NCI-H2029 treated with DMSO at 0.1 percent for 48 hours (cell line): ENCODE measurements at regions not wholly inside any gene's neighbourhood (a gene's known extent, or its start where the extent isn't known, plus 50 kb on each side); places are given as distances from the start of the nearest gene placed in this dataset.
A peak's percentile ranks its signal among the peaks of the same experiment; 100 is the strongest.

ENCODE experiments used
- DNase-seq: peaks from one replicate; lab custom pipeline; 2025; lab: John Stamatoyannopoulos, UW

- DNase-seq = peak; percentile 7
Measured at GRCh38 chr2:6526093-6526824, 339.4 kb downstream of the CMPK2 start.

GRCh38 chr2:6531304-6531703 lies 334.4 kb downstream of the CMPK2 start:
- DNase-seq = no peak

- no peak for DNase-seq
Measured at GRCh38 chr2:6535572-6535971, 330.1 kb downstream of the CMPK2 start.

GRCh38 chr2:6538607-6539006 lies 327.1 kb downstream of the CMPK2 start:
- no peak for DNase-seq

- no peak for DNase-seq
Measured at GRCh38 chr2:6545336-6545735, 320.4 kb downstream of the CMPK2 start.

GRCh38 chr2:6545795-6546194 lies 319.9 kb downstream of the CMPK2 start:
- no peak for DNase-seq

GRCh38 chr2:6554466-6554865 lies 311.2 kb downstream of the CMPK2 start:
- DNase-seq = no peak

- no peak for DNase-seq
Measured at GRCh38 chr2:6556755-6557154, 309.0 kb downstream of the CMPK2 start.

GRCh38 chr2:6557737-6558136 lies 308.0 kb downstream of the CMPK2 start:
- DNase-seq = no peak

GRCh38 chr2:6562771-6563170 lies 302.9 kb downstream of the CMPK2 start:
- DNase-seq = no peak

GRCh38 chr2:6564326-6564725 lies 301.4 kb downstream of the CMPK2 start:
- DNase-seq = no peak

- DNase-seq = no peak
Measured at GRCh38 chr2:6574121-6574520, 291.6 kb downstream of the CMPK2 start.

GRCh38 chr2:6576302-6576701 lies 289.4 kb downstream of the CMPK2 start:
- DNase-seq = no peak

- DNase-seq = no peak
Measured at GRCh38 chr2:6577960-6578359, 287.7 kb downstream of the CMPK2 start.

- DNase-seq = no peak
Measured at GRCh38 chr2:6578416-6578815, 287.3 kb downstream of the CMPK2 start.

GRCh38 chr2:6579281-6579680 lies 286.4 kb downstream of the CMPK2 start:
- no peak for DNase-seq

- DNase-seq = no peak
Measured at GRCh38 chr2:6580982-6581381, 284.7 kb downstream of the CMPK2 start.

- DNase-seq = no peak
Measured at GRCh38 chr2:6589150-6589549, 276.6 kb downstream of the CMPK2 start.

- no peak for DNase-seq
Measured at GRCh38 chr2:6590442-6590841, 275.3 kb downstream of the CMPK2 start.

GRCh38 chr2:6602471-6602870 lies 263.2 kb downstream of the CMPK2 start:
- no peak for DNase-seq

GRCh38 chr2:6605836-6606505 lies 259.7 kb downstream of the CMPK2 start:
- no peak for DNase-seq

- DNase-seq = no peak
Measured at GRCh38 chr2:6617794-6618193, 247.9 kb downstream of the CMPK2 start.

- no peak for DNase-seq
Measured at GRCh38 chr2:6618201-6618600, 247.5 kb downstream of the CMPK2 start.

GRCh38 chr2:6623746-6624145 lies 242.0 kb downstream of the CMPK2 start:
- no peak for DNase-seq
